HG02885 (cell line): ENCODE measurements at regions not wholly inside any gene's neighbourhood (a gene's known extent, or its start where the extent isn't known, plus 50 kb on each side); places are given as distances from the start of the nearest gene placed in this dataset.
"Not testable (repeated sequence)": the region's sequence is repeated elsewhere in the genome, so short reads cannot be mapped to it uniquely, and the experiment has no call there.

Source experiments
- ATAC-seq: cut with Tn5 transposase; IDR thresholded peaks from one replicate; pipeline ENCODE4 v1.9.1; 2021; ENCODE audit warnings: mild to moderate bottlenecking; ENCODE audit not compliant: unreplicated experiment, poor library complexity

DNA sequence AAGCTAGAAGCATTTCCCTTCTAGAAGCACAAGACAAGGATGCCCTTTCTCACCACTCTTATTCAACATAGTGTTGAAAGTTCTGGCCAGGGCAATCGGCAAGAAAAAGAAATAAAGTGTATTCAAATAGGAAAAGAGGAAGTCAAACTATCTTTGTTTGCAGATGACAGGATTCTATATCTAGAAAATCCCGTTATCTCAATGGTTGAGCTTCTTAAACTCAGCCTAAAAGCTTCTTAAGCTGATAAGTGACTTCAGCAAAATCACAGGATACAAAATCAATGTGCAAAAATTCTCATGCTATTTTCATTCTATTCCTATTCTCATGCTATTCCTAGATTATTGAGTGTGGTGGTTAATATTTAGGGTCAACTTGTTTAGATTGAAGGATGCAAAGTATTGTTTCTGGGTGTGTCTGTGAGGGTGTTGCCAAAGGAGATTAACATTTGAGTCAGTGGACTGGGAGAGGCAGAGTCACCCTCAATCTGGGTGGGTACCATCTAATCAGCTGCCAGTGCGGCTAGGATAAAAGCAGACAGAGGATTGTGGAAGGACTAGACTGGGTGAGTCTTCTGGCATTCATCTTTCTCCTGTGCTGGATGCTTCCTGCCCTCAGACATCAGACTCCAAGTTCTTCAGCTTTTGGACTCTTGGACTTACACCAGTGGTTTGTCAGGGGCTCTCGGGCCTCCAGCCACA, 111.9 kb downstream of the LSMEM1 start:
- ATAC-seq: not testable (repeated sequence)

DNA sequence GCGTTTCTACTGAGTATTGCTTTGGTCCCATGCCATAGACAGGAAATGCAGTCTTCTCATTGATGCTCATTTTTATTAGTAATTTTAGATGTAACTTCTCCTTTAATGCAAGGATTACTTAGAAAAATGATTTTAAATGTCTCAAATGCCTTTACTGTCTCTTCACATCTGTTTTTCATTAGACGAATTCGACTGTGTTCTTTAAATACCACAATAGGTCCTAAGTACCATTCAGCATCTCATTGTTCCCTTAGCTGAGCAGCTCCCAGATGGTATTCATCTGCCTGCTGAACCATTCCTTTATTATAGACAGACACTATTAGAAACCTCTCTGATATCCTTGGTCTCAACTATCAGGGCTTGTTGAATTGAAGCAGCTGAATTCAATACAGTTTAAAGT, 113.6 kb downstream of the LSMEM1 start:
- ATAC-seq: no peak

DNA sequence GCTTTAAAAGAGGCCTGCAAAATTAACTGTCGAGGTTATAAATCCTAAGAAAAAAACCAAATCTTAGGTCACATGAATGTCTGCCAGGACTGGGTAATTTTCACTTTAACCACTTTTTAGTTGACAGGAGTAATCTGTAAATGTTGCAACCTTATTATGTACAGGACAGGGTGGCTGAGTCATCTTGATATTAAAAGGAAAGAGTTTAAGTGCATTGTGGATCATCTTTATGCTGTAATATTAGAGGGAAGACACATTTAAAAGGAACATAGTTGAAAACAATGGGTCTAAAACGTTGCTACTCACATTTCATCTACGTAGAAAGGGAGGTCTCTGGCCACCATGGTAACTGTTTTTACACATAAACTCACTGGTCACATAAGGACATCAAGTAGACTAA, 115.5 kb downstream of the LSMEM1 start:
- no peak for ATAC-seq

DNA sequence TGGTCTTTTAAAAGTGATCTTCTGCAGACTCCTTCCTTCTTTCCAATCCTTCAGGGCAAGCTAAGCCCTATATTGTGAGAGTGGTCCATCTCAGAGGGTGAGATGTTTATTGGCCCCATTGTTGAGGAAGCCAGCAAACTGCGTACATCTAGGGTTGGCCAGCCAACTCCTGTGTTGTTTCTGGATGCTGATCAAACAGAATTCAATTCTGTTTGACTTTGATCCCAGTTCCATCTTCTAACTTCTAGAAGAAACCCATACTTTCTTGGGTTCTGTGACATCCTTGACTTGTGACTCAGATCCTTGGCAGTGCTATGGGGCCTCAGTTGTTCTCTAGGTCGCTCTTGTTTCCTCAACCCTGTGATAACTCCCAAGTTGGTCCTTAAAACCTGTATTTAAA, 116.2 kb downstream of the LSMEM1 start:
- ATAC-seq: no peak

DNA sequence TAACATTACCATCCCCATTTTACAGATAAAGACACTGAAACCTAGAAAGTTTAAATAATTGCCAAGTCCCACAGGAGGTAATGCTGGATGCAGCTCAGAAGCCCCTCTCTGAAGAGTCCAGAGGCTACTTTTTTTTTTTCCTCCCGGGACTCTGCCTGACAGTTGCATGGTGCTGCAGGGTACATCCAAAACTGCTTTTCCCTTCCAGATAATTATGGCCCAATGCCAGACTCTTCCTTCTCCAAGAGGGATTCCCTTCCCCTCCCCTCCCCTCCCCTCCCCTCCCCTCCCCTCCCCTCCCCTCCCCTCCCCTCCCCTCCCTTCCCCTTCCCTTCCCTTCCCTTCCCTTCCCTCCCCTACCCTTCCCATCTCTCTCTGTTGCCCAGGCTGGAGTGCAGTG, 122.9 kb downstream of the LSMEM1 start:
- ATAC-seq: no peak

DNA sequence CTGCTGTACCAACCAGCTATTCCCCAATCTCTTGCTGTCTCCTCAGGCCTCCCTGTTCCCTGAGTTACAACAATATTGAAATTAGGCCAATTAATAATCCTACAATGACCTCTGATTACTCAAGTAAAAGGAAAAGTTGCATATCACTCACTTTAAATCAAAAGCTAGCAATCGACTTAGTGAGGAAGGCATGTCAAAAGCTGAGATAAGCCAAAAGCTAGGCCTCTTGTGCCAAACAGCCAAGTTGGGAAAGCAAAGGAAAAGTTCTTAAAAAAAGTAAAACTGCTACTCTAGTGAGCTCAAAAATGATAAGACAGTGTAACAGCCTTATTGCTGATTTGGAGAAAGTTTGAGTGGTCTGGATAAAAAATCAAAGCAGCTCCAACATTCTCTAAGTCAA, 129.8 kb downstream of the LSMEM1 start:
- ATAC-seq: no peak

DNA sequence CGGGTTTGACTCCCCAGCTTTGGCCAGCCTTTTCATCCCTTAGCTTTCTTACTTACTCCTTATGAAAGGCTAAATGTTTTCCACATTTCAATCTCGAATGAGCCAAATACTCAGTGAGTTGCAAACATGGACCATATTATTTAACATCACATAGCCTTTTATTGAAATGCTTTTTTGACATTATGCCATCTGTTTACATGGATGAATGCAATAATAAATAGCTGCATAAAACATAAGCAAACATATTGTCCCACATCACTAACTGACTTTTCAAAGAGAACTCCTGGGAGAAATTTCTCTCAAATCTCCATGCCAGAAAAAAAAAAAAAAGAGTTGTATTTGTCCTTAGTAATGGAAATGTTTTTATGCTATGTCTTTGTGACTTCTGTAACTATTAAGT, 134.9 kb downstream of the LSMEM1 start:
- no peak for ATAC-seq

DNA sequence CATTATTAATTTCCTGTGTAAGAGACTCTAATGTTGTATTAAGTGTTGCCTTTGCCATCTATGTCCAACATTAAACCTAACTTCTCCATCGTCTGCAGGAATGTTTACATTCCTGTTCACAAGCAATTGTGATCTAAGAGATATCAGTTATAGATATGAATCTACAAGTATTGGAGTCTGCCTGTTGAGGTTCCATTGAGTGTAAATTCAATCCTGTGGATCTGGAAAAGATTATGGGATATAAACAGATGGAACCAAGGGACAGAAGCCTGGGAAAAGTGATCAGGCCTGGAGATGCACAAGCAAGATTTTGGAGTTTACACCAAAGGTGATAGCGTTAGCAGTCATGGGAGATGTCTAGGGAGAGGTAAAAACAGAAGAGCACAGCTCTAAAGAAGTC, 135.5 kb downstream of the LSMEM1 start:
- ATAC-seq: no peak

DNA sequence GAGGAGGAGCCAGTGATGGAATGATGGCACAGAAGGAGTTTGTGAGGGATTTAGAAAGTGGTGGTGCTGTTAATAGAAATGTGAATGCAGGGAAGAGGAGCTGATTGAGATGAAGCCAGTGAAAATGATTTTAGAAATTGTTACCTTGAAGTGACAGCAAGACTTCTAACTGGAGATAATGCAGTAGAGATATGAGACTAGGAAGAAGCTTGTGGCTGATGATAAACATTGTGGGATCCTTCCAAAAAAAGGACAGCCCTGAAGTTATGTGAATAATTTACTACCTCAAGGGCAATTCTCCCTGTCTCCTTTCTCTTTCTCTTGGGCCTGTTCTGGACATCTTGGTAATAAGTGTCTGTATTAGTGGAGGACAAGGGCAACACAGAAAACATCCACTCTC, 138.6 kb downstream of the LSMEM1 start:
- no peak for ATAC-seq

DNA sequence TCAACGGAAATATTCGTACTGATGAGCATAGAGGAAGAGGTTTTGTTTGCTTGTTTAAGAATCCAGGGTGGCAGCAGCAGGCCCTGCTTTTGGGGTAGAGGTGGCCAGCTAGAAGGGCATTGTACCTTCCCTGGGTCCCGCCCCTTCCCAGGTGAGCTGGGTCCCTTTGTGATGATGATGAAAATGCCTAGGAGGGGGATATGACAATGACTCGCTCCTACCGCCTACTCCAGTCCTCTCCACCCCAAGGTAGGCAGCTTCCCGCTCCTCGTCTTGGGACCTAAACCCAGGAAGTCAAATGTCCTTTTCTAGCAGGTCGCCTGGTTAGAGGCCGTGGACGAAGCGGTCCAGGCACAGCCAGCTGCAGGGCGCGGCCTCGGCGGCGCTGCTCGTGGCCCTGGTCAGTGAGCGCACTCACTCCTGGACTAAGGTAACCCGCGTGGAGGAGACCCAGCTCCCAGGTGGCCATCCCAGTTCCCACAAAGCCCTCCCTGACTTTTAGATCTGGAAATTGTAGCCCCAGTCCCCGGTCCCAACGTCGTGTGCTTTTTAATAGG, 141.4 kb downstream of the LSMEM1 start:
- ATAC-seq: no peak

DNA sequence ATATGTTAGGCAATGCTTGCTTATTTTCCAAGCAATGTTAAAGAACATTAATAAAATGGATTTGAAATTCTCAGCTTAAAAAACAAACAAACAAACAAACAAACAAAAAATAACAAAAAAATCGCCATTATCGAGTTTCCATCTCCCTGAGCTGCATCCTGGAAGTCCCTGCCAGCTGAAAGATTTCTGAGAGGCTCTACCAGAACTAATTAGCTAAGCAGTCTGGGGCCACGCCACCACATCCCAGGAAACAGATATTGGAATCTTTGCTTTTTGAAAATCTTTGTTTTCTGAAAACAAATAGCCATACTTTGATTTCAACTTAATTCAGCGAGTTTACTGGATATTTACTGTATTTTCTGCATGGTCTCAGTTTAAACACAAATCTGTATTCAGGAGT, 143.6 kb downstream of the LSMEM1 start:
- no peak for ATAC-seq

DNA sequence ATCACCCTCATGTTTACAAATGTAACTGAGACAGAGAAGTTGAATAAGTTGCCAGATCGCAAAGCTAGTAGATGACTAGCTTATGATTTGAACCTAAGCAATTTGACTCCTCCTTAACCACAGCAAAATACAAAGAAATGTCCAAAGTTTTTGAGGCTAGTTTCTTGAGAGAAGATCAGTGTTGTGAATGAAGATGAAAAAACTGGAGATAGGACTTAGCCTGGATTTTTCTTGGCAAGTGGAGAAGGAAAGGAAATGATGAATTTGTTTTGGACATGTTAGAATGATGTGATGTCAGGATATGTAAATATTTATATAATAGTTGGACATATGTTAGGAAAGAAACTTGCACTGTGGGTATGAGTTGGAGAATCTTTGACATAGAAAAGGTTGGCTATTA, 149.8 kb downstream of the LSMEM1 start:
- no peak for ATAC-seq

DNA sequence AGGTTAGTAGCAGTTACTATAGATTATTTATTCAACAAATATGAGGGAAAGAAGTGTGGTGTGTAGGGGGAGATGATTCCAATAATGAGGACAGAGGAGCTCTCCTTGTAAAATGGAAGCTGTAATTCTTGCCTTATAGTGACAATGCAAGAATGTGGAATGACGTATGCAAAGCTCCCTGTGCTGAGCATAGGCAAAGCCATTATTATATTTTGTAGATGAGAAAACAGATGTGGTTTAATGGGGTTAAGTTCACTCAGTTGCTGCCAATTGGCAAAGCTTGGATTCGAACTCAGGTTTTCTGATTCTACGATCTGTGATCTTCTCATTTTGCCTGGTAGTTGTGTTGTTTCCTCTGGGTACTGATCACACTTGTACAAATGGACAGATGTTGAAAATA, 153.3 kb downstream of the LSMEM1 start:
- no peak for ATAC-seq

DNA sequence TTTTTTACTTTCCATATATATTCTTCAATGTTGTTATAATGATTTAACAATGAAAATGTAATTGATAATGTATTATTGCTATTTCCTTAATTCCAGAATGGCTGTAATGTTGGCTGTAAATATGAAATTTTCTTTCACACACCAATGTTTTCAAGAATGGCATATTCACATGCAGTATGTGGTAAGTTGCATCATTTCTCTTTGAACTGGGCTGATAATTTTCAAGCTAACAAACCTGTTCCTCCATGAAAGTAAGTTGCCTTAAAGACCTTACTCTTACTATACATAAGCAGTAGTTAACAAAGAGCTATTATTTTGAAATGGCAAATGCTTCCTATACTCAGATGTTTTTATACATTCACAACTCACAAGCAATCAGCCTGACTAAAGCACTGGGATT, 154.5 kb downstream of the TMEM168 start:
- no peak for ATAC-seq

DNA sequence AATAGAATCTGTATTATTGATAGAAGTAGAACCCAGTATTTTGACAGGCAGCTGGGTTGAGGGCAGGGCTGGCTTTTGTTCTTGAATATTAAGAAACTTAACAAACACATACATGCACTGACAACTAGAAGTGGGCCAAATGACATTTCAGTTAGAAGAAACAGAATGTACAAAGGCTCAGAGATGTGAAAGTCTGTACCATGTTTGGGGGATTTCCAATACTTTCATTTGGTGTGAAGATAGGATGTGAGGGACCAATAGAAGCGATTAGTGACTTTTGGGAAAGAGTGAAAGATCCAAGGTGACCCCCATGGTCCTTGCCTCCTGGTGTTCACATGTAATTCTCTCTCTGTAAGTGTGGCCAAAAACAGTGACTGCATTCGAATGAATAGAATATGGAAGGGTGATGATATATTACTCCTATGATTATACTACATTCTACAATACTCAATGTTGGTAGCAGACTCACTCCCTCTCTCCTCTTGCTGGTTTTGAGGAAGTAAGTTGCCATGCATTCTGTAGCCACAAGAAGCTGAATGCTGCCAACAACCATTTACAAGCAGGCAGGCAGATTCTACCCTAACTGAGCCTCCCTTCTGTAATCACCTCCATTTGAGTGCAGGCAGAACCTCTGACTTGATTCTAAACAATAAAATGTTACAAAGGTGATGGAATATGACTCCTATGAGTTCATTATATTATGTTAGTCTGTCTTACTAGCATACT, 151.4 kb downstream of the TMEM168 start:
- no peak for ATAC-seq

DNA sequence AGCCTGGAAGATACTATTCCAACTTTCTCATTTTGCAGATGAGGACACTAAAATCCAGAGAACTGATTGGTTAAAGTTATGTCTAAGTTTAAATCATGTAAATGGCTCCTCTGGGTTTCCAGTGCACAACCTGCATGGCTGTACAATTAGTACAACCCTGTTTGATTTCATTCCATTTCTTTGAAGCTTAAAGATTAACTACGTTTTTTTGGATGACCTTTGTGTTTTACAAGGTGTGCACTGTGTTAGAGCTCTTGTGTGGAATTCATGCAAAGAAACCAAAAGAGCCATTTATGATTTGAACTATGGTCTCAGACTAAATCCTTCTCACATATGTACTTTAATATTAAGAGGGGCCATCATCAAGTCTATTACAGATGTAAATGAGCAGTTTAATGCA, 149.5 kb downstream of the TMEM168 start:
- ATAC-seq: no peak

DNA sequence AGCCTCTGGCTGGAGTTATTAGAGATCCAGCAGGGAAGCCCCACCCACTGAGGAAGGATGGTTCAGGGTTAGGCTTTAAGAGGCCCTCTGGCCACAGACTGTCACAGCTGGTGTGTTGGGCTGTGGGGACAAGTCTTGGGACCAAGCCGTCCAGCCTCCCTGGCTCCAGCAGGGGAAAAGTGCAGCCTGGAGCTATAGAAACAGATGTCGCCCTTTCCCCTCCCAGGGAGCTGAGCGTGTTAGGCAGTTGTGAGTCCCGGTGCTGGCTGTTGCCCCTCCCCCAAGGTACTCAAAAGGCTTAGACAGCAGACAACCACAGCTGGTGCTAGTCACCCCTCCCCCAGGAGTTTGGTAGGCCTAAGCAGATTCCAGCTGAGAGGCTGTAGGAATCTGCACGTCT, 143.4 kb downstream of the TMEM168 start:
- no peak for ATAC-seq

DNA sequence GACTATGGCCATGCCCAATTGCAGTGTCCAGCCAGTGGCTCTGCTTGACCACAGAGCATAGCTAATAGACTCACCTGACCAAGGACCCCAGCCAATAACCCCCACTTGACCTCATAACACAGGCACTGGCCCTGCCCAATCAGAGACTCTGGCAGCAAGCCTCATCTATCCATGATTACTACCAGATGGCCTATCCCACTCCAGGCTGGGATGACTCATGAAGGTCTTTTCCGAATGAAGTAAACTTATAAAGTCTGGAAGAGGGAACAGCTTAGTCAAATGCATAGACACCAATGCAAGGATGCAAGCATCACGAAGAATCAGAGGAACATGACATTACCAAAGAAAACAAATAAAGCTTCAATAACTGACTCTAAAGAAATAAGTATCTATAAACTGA, 141.4 kb downstream of the TMEM168 start:
- no peak for ATAC-seq

DNA sequence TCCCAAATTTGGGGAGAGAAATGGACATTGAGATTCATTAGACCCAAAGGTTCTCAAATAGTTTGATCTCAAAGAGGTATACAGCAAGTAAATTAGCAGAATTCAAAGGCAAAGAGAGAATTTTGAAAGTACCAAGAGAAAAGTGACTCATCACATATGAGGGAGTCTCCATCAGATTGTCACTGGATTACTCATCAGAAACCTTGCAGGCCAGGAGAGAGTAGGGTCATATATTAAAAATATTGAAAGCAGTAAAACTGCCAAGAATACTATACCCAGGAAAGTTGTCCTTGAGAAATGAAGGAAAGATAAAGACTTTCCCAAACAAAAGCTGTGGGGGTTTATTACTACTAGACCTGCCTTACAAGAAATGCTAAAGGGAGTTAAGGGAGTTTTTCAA, 140.6 kb downstream of the TMEM168 start:
- ATAC-seq: no peak

DNA sequence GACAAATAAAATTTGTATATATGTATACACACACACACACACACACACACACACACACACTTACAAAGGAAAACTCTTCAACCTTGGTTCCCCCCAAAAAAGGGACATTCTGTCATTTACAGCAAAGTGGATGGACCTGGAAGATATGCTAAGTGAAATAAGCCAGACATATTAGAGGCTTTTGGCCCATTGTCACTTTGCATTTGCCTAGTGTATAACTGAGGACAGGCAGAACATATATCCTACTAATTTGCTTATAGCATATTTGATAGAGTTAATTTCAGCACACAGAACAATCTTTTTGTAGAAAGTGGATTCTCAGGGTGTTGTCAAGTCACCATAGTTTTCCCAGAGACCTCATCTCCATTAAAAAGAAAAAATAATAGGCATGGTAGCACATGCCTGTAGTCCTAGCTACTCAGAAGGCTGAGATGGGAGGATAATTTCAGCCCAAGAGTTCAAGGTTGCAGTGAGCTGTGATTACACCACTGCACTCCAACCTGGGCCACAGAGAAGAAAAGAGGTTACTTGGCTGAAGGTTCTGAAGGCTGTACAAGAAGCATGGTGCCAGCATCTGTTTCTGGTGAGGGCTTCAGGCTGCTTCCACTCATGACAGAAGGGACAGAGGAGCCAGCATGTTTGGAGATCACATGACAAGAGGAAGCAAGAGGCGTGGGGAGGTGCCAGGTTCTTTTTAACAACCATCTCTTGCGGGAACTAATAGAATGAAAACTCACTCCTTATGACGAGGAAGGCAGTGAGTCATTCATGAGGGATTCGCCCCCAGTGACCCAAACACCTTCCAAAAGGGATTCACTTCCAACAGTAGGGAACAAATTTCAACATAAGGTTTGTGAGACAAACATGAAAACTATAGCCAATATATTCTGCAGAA, 135.6 kb downstream of the TMEM168 start:
- ATAC-seq: no peak

DNA sequence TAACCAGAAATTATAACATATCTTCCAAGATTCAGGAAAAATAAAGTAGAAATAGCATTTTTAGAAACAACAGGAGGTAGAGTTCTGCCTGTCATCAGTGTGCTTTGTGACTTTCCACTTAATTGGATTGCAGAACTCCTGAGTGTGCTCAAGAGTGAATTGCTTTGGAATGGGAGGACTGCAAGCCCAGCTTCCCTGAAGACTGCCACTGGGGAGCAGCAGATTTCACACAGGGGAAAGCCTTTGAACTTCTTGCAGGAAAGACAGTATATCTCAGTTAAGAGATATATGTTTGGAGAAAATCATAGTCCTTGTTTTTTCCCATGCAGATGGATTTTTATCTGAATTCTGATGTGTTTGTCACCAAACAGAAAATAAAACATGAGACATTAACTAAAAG, 124.5 kb downstream of the TMEM168 start:
- no peak for ATAC-seq
